SHP77 (cell line): ENCODE measurements at regions not wholly inside any gene's neighbourhood (a gene's known extent, or its start where the extent isn't known, plus 50 kb on each side); places are given as distances from the start of the nearest gene placed in this dataset.

Experiments used
- DNase-seq, 2 experiments: peaks; one replicate each; lab custom pipeline; 2025; lab: John Stamatoyannopoulos, UW

- peak in 1 of 2 experiments; percentile 16 for DNase-seq
These were observed 712.9 kb upstream of the MAP3K7 start for GRCh38 chr6:91299544-91300491.

GRCh38 chr6:91298543-91299145, 711.8 kb upstream of the MAP3K7 start:
- DNase-seq: no peak

- DNase-seq: no peak
These were observed 706.5 kb upstream of the MAP3K7 start for GRCh38 chr6:91293395-91293794.

GRCh38 chr6:91291071-91291470, 704.2 kb upstream of the MAP3K7 start:
- no peak for DNase-seq

GRCh38 chr6:91288741-91289140, 701.9 kb upstream of the MAP3K7 start:
- DNase-seq: no peak

- DNase-seq: no peak
These were observed 695.0 kb upstream of the MAP3K7 start for GRCh38 chr6:91281901-91282300.

GRCh38 chr6:91280494-91280830, 693.6 kb upstream of the MAP3K7 start:
- no peak for DNase-seq

GRCh38 chr6:91279740-91280493, 693.0 kb upstream of the MAP3K7 start:
- no peak for DNase-seq

GRCh38 chr6:91278416-91278815, 691.5 kb upstream of the MAP3K7 start:
- no peak for DNase-seq

GRCh38 chr6:91276315-91276714, 689.4 kb upstream of the MAP3K7 start:
- DNase-seq: peak in 1 of 2 experiments; percentile 6

GRCh38 chr6:91273729-91274128, 686.9 kb upstream of the MAP3K7 start:
- DNase-seq: no peak

GRCh38 chr6:91271807-91272206, 684.9 kb upstream of the MAP3K7 start:
- no peak for DNase-seq

GRCh38 chr6:91268941-91269340, 682.1 kb upstream of the MAP3K7 start:
- no peak for DNase-seq

GRCh38 chr6:91267246-91267645, 680.4 kb upstream of the MAP3K7 start:
- DNase-seq: no peak

- no peak for DNase-seq
These were observed 679.3 kb upstream of the MAP3K7 start for GRCh38 chr6:91266156-91266555.

GRCh38 chr6:91243436-91243835, 656.6 kb upstream of the MAP3K7 start:
- no peak for DNase-seq

- DNase-seq: no peak
These were observed 655.7 kb upstream of the MAP3K7 start for GRCh38 chr6:91242614-91242949.

- no peak for DNase-seq
These were observed 655.2 kb upstream of the MAP3K7 start for GRCh38 chr6:91241946-91242613.

- DNase-seq: no peak
These were observed 654.2 kb upstream of the MAP3K7 start for GRCh38 chr6:91240878-91241603.

GRCh38 chr6:91221072-91221720, 634.3 kb upstream of the MAP3K7 start:
- DNase-seq: no peak

GRCh38 chr6:91213229-91213901, 626.5 kb upstream of the MAP3K7 start:
- DNase-seq: no peak
